IPS DF 4.7 (cell line): ENCODE measurements at regions not wholly inside any gene's neighbourhood (a gene's known extent, or its start where the extent isn't known, plus 50 kb on each side); places are given as distances from the start of the nearest gene placed in this dataset.

ENCODE experiments used
- DNase-seq: peaks from one replicate; pipeline ENCODE4 v3.0.0-alpha.2; 2013; ENCODE audit warnings: low spot score; ENCODE audit errors: extremely low read depth

GRCh38 chr20:37643400-37643799, 50.4 kb upstream of the CTNNBL1 start:
- DNase-seq, result no peak

GRCh38 chr20:37642246-37642645, 51.6 kb upstream of the CTNNBL1 start:
- no peak for DNase-seq

- no peak for DNase-seq
Measured at GRCh38 chr20:37640600-37641561, 52.9 kb upstream of the CTNNBL1 start.

GRCh38 chr20:37638527-37638926, 55.3 kb upstream of the CTNNBL1 start:
- no peak for DNase-seq

- DNase-seq, result no peak
Measured at GRCh38 chr20:37636977-37637376, 56.9 kb upstream of the CTNNBL1 start.

GRCh38 chr20:37636212-37636975, 57.4 kb upstream of the CTNNBL1 start:
- DNase-seq, result no peak

GRCh38 chr20:37630993-37631392, 62.8 kb upstream of the CTNNBL1 start:
- no peak for DNase-seq

GRCh38 chr20:37630166-37630565, 63.7 kb upstream of the CTNNBL1 start:
- DNase-seq, result no peak

GRCh38 chr20:37627767-37628130, 66.1 kb upstream of the CTNNBL1 start:
- no peak for DNase-seq

- no peak for DNase-seq
Measured at GRCh38 chr20:37627060-37627766, 66.6 kb upstream of the CTNNBL1 start.

GRCh38 chr20:37624963-37625362, 68.9 kb upstream of the CTNNBL1 start:
- DNase-seq, result no peak

GRCh38 chr20:37622728-37623127, 71.1 kb upstream of the CTNNBL1 start:
- DNase-seq, result no peak

GRCh38 chr20:37619496-37619895, 74.3 kb upstream of the CTNNBL1 start:
- DNase-seq, result no peak

- no peak for DNase-seq
Measured at GRCh38 chr20:37616110-37616425, 77.8 kb upstream of the CTNNBL1 start.

GRCh38 chr20:37615340-37616109, 78.3 kb upstream of the CTNNBL1 start:
- DNase-seq, result peak; percentile 36

- no peak for DNase-seq
Measured at GRCh38 chr20:37611852-37612251, 82.0 kb upstream of the CTNNBL1 start.

- no peak for DNase-seq
Measured at GRCh38 chr20:37611346-37611745, 82.5 kb upstream of the CTNNBL1 start.

- DNase-seq, result no peak
Measured at GRCh38 chr20:37610203-37610798, 82.6 kb upstream of the BLCAP start.

GRCh38 chr20:37602634-37603033, 75.0 kb upstream of the BLCAP start:
- no peak for DNase-seq

GRCh38 chr20:37600486-37600885, 72.8 kb upstream of the BLCAP start:
- DNase-seq, result no peak
